Epidermal melanocyte (primary cell): ENCODE measurements at regions not wholly inside any gene's neighbourhood (a gene's known extent, or its start where the extent isn't known, plus 50 kb on each side); places are given as distances from the start of the nearest gene placed in this dataset.
"Not testable (repeated sequence)": the region's sequence is repeated elsewhere in the genome, so short reads cannot be mapped to it uniquely, and the experiment has no call there.

Experiments
- DNase-seq: peaks from one replicate; pipeline ENCODE4 v3.0.0; 2011; ENCODE audit warnings: low spot score; ENCODE audit not compliant: insufficient read length

DNA sequence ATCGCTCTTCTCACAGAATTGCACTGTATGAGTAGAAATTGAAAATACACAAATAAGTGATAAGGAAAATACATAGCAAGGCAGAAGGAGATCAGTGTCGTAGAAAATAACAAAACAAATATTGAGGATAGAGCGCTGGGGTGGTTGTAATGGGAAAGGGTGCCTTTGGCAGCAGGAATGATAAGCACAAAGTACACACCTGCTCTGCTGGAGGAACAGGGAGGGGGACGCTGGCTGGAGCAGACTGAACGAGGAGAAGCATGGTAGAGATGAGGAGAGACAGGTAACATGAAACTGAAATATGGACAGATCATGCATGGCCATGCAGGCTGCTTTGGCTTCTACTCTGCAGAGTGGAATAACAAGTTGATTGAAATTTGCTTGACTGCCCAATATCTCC is 181.2 kb upstream of the FSHR start:
- no peak for DNase-seq

- DNase-seq, result no peak
Observed at GRCh38 chr2:49332415-49332814, 178.1 kb upstream of the FSHR start.

GRCh38 chr2:49318531-49318930 is 164.2 kb upstream of the FSHR start:
- no peak for DNase-seq

- DNase-seq, result no peak
Observed at GRCh38 chr2:49309461-49309860, 155.1 kb upstream of the FSHR start.

DNA sequence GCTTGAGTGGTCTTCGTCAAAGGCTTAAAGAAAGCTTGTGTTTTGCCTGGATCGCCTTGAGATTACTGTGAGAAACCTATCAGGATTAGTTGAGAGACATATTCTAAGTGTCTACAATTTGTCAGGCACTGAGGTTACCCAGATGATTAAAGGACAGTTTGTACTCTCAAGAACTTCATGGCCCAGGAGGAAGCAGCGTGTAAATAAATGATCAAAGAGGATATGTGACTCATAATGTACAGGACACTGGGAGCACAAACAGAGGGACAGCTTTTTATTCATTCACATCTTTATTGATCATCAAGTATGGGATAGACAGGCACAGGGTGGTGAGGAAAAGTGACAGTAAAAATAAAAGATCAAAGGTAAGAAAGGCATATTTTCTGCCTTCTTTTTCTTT is 152.6 kb upstream of the FSHR start:
- no peak for DNase-seq

DNA sequence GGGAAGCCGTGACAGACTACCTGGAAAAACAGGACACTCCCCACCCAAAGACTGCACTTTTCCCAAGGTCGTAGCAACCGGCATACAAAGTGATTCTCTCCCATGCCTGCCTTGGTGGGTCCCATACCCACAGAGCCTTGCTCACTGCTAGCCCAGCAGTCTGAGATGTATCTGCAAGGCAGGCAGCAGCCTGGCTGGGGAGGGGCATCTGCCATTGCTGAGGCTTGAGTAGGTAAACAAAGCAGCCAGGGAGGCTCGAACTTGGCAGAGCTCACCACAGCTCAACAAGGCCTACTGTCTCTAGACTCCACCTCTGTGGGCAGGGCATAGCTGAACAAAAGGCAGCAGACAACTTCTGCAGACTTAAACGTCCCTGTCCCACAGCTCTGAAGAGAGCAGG is 144.4 kb upstream of the FSHR start:
- DNase-seq, result not testable (repeated sequence)

- no peak for DNase-seq
Observed at GRCh38 chr2:49298230-49298629, 143.9 kb upstream of the FSHR start.

DNA sequence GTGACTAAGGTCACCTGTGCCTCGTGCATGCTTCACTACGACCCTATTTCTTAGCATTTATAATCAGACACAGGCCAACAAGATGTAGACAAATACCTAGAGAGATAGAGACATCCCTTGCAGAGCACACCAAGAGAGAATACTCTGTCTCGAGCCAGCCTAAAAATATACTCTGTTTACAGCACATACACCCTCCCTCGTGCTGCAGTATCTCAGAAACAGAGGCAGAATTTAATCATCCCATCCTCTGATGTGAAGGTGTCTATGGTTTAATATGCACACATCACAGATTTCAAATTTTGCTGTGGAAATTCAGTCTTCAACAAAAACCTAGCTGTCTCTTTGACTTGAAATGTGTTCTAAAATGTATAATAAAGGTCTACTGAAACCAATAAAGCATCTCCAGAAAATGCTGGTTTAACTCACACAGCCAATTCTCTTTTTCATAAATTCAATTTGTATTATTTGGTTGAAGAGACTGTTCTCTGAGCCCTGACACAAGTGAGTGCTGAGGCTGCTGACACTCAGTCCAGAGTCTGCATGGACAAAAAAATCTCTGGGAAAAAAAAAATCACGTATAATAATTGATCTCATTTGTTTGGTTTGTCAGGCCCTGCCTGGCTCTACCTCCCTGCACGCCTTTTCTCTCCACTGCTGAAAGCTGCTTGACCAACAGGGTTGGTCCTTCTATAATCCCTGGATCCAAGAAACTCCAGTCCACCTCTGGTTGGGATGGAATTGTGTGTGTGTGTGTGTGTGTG is 142.0 kb upstream of the FSHR start:
- no peak for DNase-seq

GRCh38 chr2:49294225-49294624 is 139.9 kb upstream of the FSHR start:
- no peak for DNase-seq

GRCh38 chr2:49291619-49292018 is 137.3 kb upstream of the FSHR start:
- no peak for DNase-seq

DNA sequence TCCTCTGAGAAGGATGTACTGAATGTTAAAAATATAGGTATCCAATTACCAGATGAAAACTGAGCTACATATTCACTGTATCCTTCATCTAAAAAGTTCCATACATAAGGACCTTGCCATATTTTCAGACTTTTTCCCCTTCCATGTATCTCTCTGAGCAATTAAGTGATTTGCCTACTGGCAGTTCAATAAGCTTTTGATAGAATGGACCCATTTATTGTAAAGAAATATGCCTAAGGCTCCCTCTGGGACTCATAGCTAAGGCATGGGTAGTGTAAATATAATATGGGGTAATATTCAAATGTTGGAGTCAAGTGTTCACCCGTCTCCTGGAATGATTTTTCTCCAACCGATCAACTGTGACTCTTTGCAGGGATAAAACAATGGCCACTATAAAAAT is 135.4 kb upstream of the FSHR start:
- DNase-seq, result no peak

- DNase-seq, result no peak
Observed at GRCh38 chr2:49288902-49289700, 134.8 kb upstream of the FSHR start.

- DNase-seq, result no peak
Observed at GRCh38 chr2:49288113-49288705, 133.9 kb upstream of the FSHR start.

DNA sequence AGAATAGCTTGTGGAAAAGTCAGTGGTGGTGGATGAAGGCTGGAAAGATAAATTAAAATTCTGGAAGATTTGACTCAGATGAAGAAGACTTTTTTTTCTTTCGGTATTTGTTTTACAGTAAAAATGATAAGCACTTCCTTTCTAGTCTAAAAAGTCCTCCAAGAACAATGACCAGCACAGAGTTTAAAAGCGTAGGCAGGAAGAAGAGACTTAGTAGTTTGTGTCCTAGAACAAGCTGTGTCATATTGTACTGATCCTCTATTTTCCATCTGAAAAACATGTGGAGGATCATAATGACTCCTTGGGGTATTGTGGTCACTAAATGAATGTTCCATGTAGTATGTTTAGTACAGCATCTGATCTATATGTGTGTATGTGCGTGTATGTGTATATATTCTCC is 132.4 kb upstream of the FSHR start:
- DNase-seq, result no peak

- no peak for DNase-seq
Observed at GRCh38 chr2:49286045-49286444, 131.7 kb upstream of the FSHR start.

DNA sequence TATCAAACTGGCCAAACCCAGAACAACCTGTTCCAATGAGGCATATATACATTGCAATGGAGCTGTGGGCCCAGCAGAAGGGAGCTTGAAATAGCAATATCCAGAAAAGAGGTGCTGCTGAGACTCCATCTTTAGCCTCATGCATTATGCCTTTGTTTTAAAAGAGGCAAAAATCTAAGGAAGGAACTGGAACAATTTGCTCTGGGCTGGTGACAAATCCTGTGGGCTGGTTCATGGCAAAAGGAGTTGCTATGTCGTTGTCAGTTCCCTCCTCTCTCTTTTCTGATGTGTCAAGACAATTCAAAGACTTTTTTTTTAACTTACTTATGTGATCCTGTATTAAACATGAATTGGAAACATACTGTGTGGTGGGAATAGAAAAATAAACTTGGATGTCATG is 124.2 kb upstream of the FSHR start:
- DNase-seq, result no peak

GRCh38 chr2:49278141-49278540 is 123.8 kb upstream of the FSHR start:
- DNase-seq, result no peak

DNA sequence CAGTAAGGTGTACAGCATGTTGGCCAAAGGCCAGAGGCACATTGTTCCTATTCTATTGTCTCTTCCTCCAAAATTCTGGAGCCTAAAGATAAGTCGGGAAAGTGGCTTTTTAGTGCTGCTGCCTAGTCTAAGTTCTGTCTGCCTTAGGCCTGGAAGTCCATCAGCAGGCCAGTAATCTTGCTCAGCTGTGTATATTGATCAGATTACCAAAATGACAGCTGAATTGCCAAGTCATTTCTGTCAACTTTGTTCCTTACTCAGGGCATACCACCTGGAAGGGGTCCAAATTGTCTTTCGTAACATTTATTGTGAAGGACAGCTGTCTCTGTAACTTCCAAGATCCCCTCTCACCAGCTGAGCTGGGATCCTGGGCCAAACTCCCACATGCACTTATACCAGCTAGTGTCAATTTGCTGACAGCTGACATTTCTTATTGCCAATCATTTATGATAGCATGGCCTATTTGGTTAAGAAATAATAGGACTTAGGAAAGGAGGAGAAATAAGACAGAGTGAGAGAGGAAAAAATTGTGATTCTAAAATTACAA is 116.8 kb upstream of the FSHR start:
- no peak for DNase-seq

DNA sequence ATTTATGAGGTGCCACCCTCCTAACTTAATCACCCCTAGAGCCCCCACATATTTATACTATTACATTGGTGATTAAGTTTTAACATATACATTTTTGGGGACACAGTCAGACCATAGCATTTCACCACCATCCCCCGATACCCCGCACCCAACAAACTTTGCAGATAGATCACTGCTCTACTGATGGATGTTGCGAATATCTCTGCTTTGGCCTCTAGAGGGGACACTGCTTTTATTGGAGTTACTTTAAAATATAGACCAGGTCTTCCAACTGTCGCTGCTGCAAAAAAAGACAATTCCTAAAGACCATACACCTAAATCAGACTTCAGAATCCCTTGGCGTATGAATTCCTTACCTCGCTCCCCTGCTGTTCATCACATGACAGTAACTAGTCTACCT is 115.8 kb upstream of the FSHR start:
- DNase-seq, result no peak

DNA sequence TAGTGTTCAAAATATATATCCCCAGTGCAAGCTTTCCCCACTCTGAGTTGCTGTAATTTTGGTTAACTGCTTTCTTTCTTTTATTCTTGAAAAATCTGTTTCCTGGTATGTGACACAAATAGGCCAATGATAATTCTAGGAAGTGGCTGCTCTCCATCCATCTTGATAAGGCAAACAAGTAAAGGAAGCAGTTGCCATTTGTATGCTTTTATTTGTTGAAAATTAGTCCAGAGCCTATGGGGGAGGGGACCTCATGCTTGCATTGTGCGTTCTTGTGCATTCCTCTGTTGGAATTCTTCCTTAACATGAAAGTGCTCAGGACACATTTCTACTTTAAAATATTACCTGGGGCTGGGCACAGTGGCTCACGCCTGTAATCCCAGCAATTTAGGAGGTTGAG is 111.2 kb upstream of the FSHR start:
- no peak for DNase-seq

- DNase-seq, result no peak
Observed at GRCh38 chr2:49262801-49263560, 108.7 kb upstream of the FSHR start.

- no peak for DNase-seq
Observed at GRCh38 chr2:49261781-49262180, 107.5 kb upstream of the FSHR start.
